ENCODE measurements at regions not wholly inside any gene's neighbourhood (a gene's known extent, or its start where the extent isn't known, plus 50 kb on each side); places are given as distances from the start of the nearest gene placed in this dataset.
"Not testable (repeated sequence)": the region's sequence is repeated elsewhere in the genome, so short reads cannot be mapped to it uniquely, and the experiment has no call there.

DNA sequence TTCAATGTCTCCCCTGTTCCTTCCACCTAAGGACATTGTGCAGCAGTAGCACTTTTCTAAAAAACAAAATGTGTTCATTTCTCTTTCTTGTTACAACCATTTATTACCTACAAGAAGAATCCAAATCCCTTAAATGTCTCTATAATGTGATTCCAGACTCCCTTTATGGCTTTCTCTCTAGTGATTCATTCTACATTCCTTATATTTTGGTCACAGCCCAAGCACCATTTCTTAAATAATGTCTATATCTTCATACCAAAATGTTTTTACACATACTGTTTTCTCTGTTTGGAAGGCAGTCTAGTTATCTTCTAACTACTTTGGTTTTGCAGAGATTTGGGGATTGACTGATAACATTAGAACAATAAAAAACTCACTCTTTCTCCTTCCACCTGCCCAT, 1037.3 kb upstream of the FLRT2 start:
- H3K9me3 Mint-ChIP-seq, result peaks cover 14% of the 10 kb centered on the region
- ATAC-seq (ENCODE audit: poor library complexity) (no peak), DNase-seq (no peak)
- H3K4me1 Mint-ChIP-seq (ENCODE audit: low read depth), result no peaks in the 10 kb centered on the region
- intact Hi-C loops (cut with DNase I, micrococcal nuclease), result no loop called here
- no peaks in the 10 kb centered on the region for H3K4me1 ChIP-seq (ENCODE audit: insufficient read depth, low read length)
- no peak overlapping the region for H3K27ac Mint-ChIP-seq
- H3K27me3 ChIP-seq (ENCODE audit: control insufficient read depth in 1 of 2, insufficient read depth in 2 of 2, low read length in 2 of 2), result no peaks in the 10 kb centered on the region
- peaks cover 0 to 9% of the 10 kb centered on the region in 2 experiments for H3K9me3 ChIP-seq (ENCODE audit: control insufficient read depth in 1 of 2, insufficient read depth in 1 of 2, low read length in 2 of 2)
- H3K36me3 Mint-ChIP-seq (ENCODE audit: low read depth), result no peaks in the 10 kb centered on the region
- H3K36me3 ChIP-seq (ENCODE audit: insufficient read depth, low read length), result no peaks in the 10 kb centered on the region
- TF ChIP-seq, protein P1, sequence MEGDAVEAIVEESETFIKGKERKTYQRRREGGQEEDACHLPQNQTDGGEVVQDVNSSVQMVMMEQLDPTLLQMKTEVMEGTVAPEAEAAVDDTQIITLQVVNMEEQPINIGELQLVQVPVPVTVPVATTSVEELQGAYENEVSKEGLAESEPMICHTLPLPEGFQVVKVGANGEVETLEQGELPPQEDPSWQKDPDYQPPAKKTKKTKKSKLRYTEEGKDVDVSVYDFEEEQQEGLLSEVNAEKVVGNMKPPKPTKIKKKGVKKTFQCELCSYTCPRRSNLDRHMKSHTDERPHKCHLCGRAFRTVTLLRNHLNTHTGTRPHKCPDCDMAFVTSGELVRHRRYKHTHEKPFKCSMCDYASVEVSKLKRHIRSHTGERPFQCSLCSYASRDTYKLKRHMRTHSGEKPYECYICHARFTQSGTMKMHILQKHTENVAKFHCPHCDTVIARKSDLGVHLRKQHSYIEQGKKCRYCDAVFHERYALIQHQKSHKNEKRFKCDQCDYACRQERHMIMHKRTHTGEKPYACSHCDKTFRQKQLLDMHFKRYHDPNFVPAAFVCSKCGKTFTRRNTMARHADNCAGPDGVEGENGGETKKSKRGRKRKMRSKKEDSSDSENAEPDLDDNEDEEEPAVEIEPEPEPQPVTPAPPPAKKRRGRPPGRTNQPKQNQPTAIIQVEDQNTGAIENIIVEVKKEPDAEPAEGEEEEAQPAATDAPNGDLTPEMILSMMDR (IDR thresholded peaks at IDR 0.05), result no peak
- CTCF ChIA-PET, result no interaction called here
- POLR2A ChIA-PET, result no interaction called here
- no peak overlapping the region for H3K4me3 Mint-ChIP-seq
- H3K4me3 ChIP-seq (ENCODE audit: low read length), result no peak overlapping the region
- no peaks in the 10 kb centered on the region for H3K27me3 Mint-ChIP-seq
- H3K27ac ChIP-seq (ENCODE audit: low read depth in 1 of 2, low read length in 2 of 2), result no peak overlapping the region

DNA sequence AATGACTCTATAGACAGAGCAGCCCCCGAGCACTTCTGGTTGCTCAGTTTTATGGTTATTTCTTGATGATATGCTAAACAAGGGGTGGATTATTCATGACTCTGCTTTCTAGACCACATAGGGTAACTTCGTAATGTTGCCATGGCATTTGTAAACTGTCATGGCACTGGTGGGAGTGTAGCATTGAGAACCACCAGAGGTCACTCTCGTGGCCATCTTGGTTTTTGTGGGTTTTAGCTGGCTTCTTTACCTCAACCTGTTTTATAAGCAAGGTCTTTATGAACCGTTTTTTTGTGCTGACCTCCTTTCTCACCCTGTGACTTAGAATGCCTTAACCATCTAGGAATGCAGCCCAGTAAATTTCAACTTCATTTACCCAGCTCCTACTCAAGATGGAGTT, 1036.2 kb upstream of the FLRT2 start:
- H3K9me3 ChIP-seq (ENCODE audit: control insufficient read depth in 1 of 2, insufficient read depth in 1 of 2, low read length in 2 of 2), result peaks cover 0 to 9% of the 10 kb centered on the region in 2 experiments
- no peaks in the 10 kb centered on the region for H3K36me3 Mint-ChIP-seq (ENCODE audit: low read depth)
- no peak overlapping the region for H3K27ac ChIP-seq (ENCODE audit: low read depth in 1 of 2, low read length in 2 of 2)
- H3K27ac Mint-ChIP-seq, result no peak overlapping the region
- no peak overlapping the region for H3K4me3 ChIP-seq (ENCODE audit: low read length)
- no peaks in the 10 kb centered on the region for H3K4me1 Mint-ChIP-seq (ENCODE audit: low read depth)
- DNase-seq (no peak), ATAC-seq (ENCODE audit: poor library complexity) (no peak)
- TF ChIP-seq, protein P1 (IDR thresholded peaks at IDR 0.05), result no peak
- no peaks in the 10 kb centered on the region for H3K27me3 Mint-ChIP-seq
- no peaks in the 10 kb centered on the region for H3K36me3 ChIP-seq (ENCODE audit: insufficient read depth, low read length)
- intact Hi-C loops (cut with DNase I, micrococcal nuclease), result no loop called here
- peaks cover 15% of the 10 kb centered on the region for H3K9me3 Mint-ChIP-seq
- H3K4me3 Mint-ChIP-seq, result no peak overlapping the region
- ChIA-PET CTCF (no interaction called here), POLR2A (no interaction called here)
- no peaks in the 10 kb centered on the region for H3K27me3 ChIP-seq (ENCODE audit: control insufficient read depth in 1 of 2, insufficient read depth in 2 of 2, low read length in 2 of 2)
- H3K4me1 ChIP-seq (ENCODE audit: insufficient read depth, low read length), result no peaks in the 10 kb centered on the region

DNA sequence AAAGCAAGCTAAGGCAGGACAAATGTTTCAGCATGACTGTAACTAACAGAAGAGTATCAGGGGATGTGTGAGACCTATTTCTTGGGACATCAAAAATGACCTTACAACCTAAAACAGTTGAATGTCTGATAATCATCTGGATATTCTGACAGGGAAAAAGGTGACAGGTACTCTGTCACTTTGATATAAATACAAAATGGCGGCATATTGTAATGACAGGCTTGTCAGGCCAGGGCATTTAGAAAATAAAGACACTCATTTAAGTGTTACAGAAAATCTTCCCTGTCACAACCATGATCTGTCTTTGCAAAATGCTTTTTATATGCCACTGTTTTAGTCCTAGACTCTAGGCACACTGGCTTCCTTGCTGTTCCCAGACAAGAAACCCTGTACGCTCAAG, 1033.3 kb upstream of the FLRT2 start:
- no peak overlapping the region for H3K4me3 Mint-ChIP-seq
- Histone ChIP-seq H3K36me3 (ENCODE audit: insufficient read depth, low read length) (no peaks in the 10 kb centered on the region), H3K9me3 (ENCODE audit: control insufficient read depth in 1 of 2, insufficient read depth in 1 of 2, low read length in 2 of 2) (peaks cover 0 to 4% of the 10 kb centered on the region in 2 experiments), H3K4me1 (ENCODE audit: insufficient read depth, low read length) (no peaks in the 10 kb centered on the region), H3K27me3 (ENCODE audit: control insufficient read depth in 1 of 2, insufficient read depth in 2 of 2, low read length in 2 of 2) (no peaks in the 10 kb centered on the region), H3K27ac (ENCODE audit: low read depth in 1 of 2, low read length in 2 of 2) (no peak overlapping the region), H3K4me3 (ENCODE audit: low read length) (no peak overlapping the region)
- H3K36me3 Mint-ChIP-seq (ENCODE audit: low read depth), result no peaks in the 10 kb centered on the region
- POLR2A ChIA-PET, result no interaction called here
- intact Hi-C loops (cut with DNase I, micrococcal nuclease), result no loop called here
- DNase-seq (no peak), ATAC-seq (ENCODE audit: poor library complexity) (no peak)
- no peaks in the 10 kb centered on the region for H3K4me1 Mint-ChIP-seq (ENCODE audit: low read depth)
- CTCF ChIA-PET, result no interaction called here
- no peak overlapping the region for H3K27ac Mint-ChIP-seq
- H3K9me3 Mint-ChIP-seq, result peaks cover 15% of the 10 kb centered on the region
- TF ChIP-seq, protein P1 (IDR thresholded peaks at IDR 0.05), result no peak
- no peaks in the 10 kb centered on the region for H3K27me3 Mint-ChIP-seq

DNA sequence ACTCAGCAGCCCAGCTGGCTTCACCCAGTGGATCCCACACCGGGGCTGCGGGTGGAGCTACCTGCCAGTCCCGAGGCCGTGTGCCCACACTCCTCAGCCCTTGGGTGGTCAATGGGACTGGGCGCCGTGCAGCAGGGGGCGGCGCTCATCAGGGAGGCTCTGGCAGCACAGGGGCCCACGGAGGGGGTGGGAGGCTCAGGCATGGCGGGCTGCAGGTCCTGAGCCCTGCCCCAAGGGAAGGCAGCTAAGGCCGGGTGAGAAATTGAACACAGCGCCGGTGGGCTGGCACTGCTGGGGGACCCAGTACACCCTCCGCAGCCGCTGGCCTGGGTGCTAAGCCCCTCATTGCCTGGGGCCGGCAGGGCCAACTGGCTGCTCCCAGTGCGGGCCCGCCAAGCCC, 1017.1 kb upstream of the FLRT2 start:
- H3K4me1 Mint-ChIP-seq (ENCODE audit: low read depth); H3K36me3 Mint-ChIP-seq (ENCODE audit: low read depth); H3K27me3 ChIP-seq (ENCODE audit: control insufficient read depth in 1 of 2, insufficient read depth in 2 of 2, low read length in 2 of 2); DNase-seq; intact Hi-C loops (cut with DNase I, micrococcal nuclease); H3K4me3 Mint-ChIP-seq; H3K27ac ChIP-seq (ENCODE audit: low read depth in 1 of 2, low read length in 2 of 2); H3K4me3 ChIP-seq (ENCODE audit: low read length); POLR2A ChIA-PET; ATAC-seq (ENCODE audit: poor library complexity); H3K36me3 ChIP-seq (ENCODE audit: insufficient read depth, low read length); H3K4me1 ChIP-seq (ENCODE audit: insufficient read depth, low read length); CTCF ChIA-PET; H3K27me3 Mint-ChIP-seq; H3K27ac Mint-ChIP-seq: not testable (repeated sequence)
- H3K9me3 Mint-ChIP-seq, result peaks cover 20% of the 10 kb centered on the region
- peaks cover 0 to 15% of the 10 kb centered on the region in 2 experiments for H3K9me3 ChIP-seq (ENCODE audit: control insufficient read depth in 1 of 2, insufficient read depth in 1 of 2, low read length in 2 of 2)

All from CD4-positive, alpha-beta T cell (primary cell).